HL-60 (cell line): ENCODE measurements at regions not wholly inside any gene's neighbourhood (a gene's known extent, or its start where the extent isn't known, plus 50 kb on each side); places are given as distances from the start of the nearest gene placed in this dataset.

Experiments used
- GABPA ChIP-seq: IDR thresholded peaks from 2 replicates; pipeline ENCODE4 v1.6.1; 2012; ENCODE audit warnings: low read depth
- POLR2AphosphoS5 ChIP-seq: IDR thresholded peaks from 2 replicates; pipeline ENCODE4 v1.6.1; 2012; ENCODE audit warnings: low read depth
- SPI1 ChIP-seq: IDR thresholded peaks from 2 replicates; pipeline ENCODE4 v1.6.1; 2012; ENCODE audit warnings: low read depth, mild to moderate bottlenecking, borderline replicate concordance
- TF ChIP-seq, protein P1 (sequence below): IDR thresholded peaks from one replicate; pipeline ENCODE4 v1.5.1; 2011; ENCODE audit warnings: low read length, control low read depth, inconsistent platforms; ENCODE audit not compliant: insufficient read depth
- TF ChIP-seq, protein P2 (sequence below): IDR thresholded peaks from 2 replicates; pipeline ENCODE4 v1.6.1; 2012; ENCODE audit warnings: low read depth; ENCODE audit not compliant: insufficient replicate concordance

DNA sequence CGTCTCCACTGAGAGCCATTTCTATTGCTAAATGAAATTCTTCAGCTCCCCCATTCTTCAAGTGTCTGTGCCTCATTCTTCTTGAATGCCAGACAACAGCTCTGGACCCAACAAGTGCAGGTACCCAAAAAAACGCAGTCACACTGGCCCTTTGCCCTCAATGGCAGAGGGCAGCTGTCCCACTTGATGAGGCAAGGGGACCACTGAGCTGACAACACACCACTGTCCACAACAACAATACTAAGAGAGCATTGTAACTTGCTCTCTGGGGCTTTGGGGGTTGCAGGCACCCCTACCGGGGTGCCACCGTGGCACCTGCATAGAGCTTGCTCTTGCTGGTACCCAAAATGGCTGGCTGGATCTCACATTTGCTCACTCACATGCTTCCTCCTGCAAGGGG, 827.0 kb upstream of the DDX18 start:
- TF ChIP-seq, protein P1, sequence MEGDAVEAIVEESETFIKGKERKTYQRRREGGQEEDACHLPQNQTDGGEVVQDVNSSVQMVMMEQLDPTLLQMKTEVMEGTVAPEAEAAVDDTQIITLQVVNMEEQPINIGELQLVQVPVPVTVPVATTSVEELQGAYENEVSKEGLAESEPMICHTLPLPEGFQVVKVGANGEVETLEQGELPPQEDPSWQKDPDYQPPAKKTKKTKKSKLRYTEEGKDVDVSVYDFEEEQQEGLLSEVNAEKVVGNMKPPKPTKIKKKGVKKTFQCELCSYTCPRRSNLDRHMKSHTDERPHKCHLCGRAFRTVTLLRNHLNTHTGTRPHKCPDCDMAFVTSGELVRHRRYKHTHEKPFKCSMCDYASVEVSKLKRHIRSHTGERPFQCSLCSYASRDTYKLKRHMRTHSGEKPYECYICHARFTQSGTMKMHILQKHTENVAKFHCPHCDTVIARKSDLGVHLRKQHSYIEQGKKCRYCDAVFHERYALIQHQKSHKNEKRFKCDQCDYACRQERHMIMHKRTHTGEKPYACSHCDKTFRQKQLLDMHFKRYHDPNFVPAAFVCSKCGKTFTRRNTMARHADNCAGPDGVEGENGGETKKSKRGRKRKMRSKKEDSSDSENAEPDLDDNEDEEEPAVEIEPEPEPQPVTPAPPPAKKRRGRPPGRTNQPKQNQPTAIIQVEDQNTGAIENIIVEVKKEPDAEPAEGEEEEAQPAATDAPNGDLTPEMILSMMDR = no peak
- no peak for TF ChIP-seq POLR2AphosphoS5
- TF ChIP-seq, protein P2, sequence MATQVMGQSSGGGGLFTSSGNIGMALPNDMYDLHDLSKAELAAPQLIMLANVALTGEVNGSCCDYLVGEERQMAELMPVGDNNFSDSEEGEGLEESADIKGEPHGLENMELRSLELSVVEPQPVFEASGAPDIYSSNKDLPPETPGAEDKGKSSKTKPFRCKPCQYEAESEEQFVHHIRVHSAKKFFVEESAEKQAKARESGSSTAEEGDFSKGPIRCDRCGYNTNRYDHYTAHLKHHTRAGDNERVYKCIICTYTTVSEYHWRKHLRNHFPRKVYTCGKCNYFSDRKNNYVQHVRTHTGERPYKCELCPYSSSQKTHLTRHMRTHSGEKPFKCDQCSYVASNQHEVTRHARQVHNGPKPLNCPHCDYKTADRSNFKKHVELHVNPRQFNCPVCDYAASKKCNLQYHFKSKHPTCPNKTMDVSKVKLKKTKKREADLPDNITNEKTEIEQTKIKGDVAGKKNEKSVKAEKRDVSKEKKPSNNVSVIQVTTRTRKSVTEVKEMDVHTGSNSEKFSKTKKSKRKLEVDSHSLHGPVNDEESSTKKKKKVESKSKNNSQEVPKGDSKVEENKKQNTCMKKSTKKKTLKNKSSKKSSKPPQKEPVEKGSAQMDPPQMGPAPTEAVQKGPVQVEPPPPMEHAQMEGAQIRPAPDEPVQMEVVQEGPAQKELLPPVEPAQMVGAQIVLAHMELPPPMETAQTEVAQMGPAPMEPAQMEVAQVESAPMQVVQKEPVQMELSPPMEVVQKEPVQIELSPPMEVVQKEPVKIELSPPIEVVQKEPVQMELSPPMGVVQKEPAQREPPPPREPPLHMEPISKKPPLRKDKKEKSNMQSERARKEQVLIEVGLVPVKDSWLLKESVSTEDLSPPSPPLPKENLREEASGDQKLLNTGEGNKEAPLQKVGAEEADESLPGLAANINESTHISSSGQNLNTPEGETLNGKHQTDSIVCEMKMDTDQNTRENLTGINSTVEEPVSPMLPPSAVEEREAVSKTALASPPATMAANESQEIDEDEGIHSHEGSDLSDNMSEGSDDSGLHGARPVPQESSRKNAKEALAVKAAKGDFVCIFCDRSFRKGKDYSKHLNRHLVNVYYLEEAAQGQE = no peak
- TF ChIP-seq SPI1 = no peak
- TF ChIP-seq GABPA = no peak
